Tibial artery (tissue), 4 donors: ENCODE measurements at regions not wholly inside any gene's neighbourhood (a gene's known extent, or its start where the extent isn't known, plus 50 kb on each side); places are given as distances from the start of the nearest gene placed in this dataset.

Experiments
- DNase-seq, 2 donors: peaks; one replicate each; pipeline ENCODE4 v3.0.0-alpha.2; 2019
- H3K27ac ChIP-seq, 2 donors: fragments of 200-600 bp; sonication (generic) in 1 of 2; 1 replicate in 1 of 2; 2 replicates in 1 of 2; pipeline ENCODE4 v1.5.1; 2018 to 2019; ENCODE audit warnings: mild to moderate bottlenecking in 1 of 2
- H3K27me3 ChIP-seq, 2 donors: fragments of 200-600 bp; sonication (generic) in 1 of 2; one replicate each; pipeline versions ENCODE4 v1.5.1 to v1.6.0; 2016 to 2019
- H3K36me3 ChIP-seq, 3 donors: fragments of 200-600 bp; sonication (generic) in 2 of 3; one replicate each; pipeline ENCODE4 v1.5.1; 2016 to 2019; ENCODE audit warnings: mild to moderate bottlenecking in 2 of 3
- H3K4me1 ChIP-seq, 4 donors: fragments of 200-600 bp; sonication (generic) in 2 of 4; 1 replicate in 3 of 4; 2 replicates in 1 of 4; pipeline ENCODE4 v1.5.1; 2016 to 2019
- H3K4me3 ChIP-seq, 2 donors: fragments of 200-600 bp; sonication (generic) in 1 of 2; 1 replicate in 1 of 2; 2 replicates in 1 of 2; pipeline ENCODE4 v1.5.1; 2018 to 2019; ENCODE audit warnings: mild to moderate bottlenecking in 2 of 2
- H3K9me3 ChIP-seq, 3 donors: fragments of 200-600 bp; sonication (generic) in 1 of 3; one replicate each; pipeline ENCODE4 v1.5.1; 2016 to 2019
- intact Hi-C: fragments of 100-400 bp; cut with DNase I; formaldehyde crosslinking; loops from one replicate; pipeline ENCODE4 v1.15.0; 2023; ENCODE audit warnings: low total_unique reads
- TF ChIP-seq, protein P1 (sequence below), 2 experiments: fragments of 200-600 bp in 1 of 2; fragments of 450-650 bp in 1 of 2; IDR thresholded peaks; one replicate each; pipeline ENCODE4 v1.5.1; 2017 to 2019; ENCODE audit warnings: antibody characterized with exemption in 2 of 2, mild to moderate bottlenecking in 1 of 2, moderate library complexity in 1 of 2

DNA sequence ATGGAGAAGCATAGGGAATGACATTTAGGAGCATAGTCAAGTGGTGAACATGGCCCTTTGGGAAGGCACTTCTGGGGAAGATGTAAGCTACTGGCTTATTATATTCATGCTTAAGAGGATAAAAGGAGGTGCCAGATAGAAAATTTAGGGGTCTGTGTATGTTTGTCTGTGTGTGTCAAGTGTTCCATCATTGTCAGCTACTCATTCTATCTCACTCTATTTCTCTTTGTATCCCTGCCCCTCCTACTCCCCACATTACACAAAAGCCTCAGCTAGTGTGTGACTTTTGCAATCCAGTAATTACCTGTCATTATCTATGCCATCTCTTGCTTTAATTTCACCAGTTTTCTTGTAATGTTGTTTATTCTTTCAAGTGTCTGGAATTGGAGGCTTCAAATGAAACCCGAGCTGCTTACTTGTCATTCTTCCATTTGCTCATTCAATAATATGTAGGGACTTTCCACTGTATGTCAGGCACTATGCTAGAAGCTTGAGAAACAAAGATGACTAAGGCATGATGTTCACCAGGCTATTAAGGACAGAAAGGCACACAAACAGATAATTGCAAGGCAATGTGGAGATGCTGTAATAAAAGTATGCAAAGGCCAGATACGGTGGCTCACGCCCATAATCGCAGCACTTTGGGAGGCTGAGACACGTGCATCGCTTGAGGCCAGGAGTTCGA lies 229.8 kb upstream of the TEX13C start:
- Histone ChIP-seq H3K4me1 (no peaks in the 10 kb centered on the region), H3K36me3 (no peaks in the 10 kb centered on the region), H3K9me3 (no peaks in the 10 kb centered on the region), H3K4me3 (no peak overlapping the region), H3K27ac (no peak overlapping the region), H3K27me3 (no peaks in the 10 kb centered on the region)
- intact Hi-C loops = no loop called here
- DNase-seq = no peak
- TF ChIP-seq, protein P1, sequence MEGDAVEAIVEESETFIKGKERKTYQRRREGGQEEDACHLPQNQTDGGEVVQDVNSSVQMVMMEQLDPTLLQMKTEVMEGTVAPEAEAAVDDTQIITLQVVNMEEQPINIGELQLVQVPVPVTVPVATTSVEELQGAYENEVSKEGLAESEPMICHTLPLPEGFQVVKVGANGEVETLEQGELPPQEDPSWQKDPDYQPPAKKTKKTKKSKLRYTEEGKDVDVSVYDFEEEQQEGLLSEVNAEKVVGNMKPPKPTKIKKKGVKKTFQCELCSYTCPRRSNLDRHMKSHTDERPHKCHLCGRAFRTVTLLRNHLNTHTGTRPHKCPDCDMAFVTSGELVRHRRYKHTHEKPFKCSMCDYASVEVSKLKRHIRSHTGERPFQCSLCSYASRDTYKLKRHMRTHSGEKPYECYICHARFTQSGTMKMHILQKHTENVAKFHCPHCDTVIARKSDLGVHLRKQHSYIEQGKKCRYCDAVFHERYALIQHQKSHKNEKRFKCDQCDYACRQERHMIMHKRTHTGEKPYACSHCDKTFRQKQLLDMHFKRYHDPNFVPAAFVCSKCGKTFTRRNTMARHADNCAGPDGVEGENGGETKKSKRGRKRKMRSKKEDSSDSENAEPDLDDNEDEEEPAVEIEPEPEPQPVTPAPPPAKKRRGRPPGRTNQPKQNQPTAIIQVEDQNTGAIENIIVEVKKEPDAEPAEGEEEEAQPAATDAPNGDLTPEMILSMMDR (IDR thresholded peaks at IDR 0.05) = no peak

DNA sequence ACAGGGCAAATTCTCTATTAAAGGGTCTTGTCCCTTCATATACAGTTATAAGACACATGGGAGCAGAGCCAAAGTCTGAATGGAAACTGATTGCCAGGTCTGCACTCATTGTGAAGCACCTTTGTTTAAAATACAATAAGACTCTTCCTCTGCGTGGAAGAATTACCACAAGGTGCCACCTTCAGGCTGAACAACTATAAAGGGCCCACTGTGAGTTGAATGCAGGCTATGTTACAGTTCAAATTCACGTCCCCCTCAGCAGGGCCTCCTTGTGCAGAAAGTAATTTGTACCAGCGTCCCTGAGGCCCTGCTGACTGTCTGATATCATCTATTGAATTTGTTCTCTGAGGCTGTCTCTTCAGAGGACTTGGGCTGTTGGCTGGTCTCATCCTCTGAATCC lies 225.8 kb upstream of the TEX13C start:
- H3K27ac ChIP-seq = no peak overlapping the region
- intact Hi-C loops = no loop called here
- DNase-seq = no peak

DNA sequence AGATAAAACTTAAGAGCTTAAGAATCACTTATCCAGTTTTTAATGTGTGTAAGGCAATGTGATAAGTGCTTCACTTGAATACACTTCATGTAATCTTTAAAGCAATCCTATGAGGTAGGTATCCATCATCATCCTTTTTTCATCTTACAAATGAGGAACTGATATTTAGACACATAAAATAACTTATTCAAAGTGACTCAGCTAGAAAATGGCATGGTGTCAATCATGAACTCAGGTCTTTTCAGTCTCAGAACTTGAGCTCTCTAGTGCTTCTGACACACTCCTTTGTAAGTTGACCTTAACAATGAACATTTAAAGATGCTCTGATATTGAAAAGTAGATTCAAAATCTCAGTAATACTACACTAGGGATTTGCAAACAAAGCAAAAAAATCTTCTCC lies 224.8 kb upstream of the TEX13C start:
- no peak for DNase-seq
- no peak overlapping the region for H3K27ac ChIP-seq
- H3K36me3 ChIP-seq = no peaks in the 10 kb centered on the region
- no peaks in the 10 kb centered on the region for H3K4me1 ChIP-seq
- H3K27me3 ChIP-seq = no peaks in the 10 kb centered on the region
- no peak overlapping the region for H3K4me3 ChIP-seq
- H3K9me3 ChIP-seq = no peaks in the 10 kb centered on the region
- intact Hi-C loops = no loop called here
- TF ChIP-seq, protein P1 (IDR thresholded peaks at IDR 0.05) = no peak

More for the DNA sequence above, 225.8 kb upstream of the TEX13C start:
- Histone ChIP-seq H3K4me1 (no peaks in the 10 kb centered on the region), H3K4me3 (no peak overlapping the region), H3K9me3 (no peaks in the 10 kb centered on the region), H3K36me3 (no peaks in the 10 kb centered on the region), H3K27me3 (no peaks in the 10 kb centered on the region)
- TF ChIP-seq, protein P1 (IDR thresholded peaks at IDR 0.05) = no peak

DNA sequence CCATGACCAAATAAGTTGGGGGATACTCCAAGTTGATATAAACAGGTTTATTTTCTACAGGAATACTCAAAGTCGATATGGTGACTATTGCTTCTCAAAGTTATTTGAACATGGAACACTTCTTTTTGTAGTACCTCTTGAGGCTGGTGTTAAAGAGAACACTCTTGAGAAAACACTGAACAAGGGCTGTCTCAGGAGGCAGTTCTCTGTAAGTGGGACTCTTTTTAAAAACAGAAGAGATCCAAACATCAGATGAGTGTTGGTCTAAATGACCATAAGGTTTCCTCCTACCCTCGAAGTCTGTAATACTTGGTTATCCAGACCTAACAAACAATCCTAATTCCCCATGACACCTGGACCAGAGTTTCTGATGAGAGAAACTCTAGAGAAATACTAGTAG lies 223.2 kb upstream of the TEX13C start:
- H3K4me1 ChIP-seq = no peaks in the 10 kb centered on the region
- TF ChIP-seq, protein P1 (IDR thresholded peaks at IDR 0.05) = no peak
- DNase-seq = no peak
- H3K9me3 ChIP-seq = no peaks in the 10 kb centered on the region
- intact Hi-C loops = no loop called here
- no peaks in the 10 kb centered on the region for H3K36me3 ChIP-seq
- H3K4me3 ChIP-seq = no peak overlapping the region
- H3K27ac ChIP-seq = no peak overlapping the region
- H3K27me3 ChIP-seq = no peaks in the 10 kb centered on the region

DNA sequence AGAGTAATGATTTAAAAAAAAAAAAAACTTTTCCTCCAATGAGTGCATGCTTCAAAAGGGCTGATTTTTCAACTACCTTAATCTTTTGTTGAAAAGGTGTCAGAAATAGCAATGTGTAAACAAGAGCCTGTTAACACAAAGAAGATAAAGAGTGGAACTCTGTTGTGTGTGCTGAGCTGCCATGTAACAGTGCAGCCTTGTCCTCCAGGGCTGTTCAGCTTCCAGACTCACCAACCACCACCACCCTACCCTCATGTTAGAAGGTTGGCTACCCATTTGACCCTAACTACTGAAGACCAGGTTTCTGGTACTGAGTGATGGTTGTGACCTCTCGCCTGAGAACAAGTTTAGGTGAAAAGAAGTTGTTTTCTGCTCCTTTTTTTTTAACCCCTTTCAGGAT lies 222.8 kb upstream of the TEX13C start:
- H3K4me1 ChIP-seq = no peaks in the 10 kb centered on the region
- H3K27me3 ChIP-seq = no peaks in the 10 kb centered on the region
- no peak overlapping the region for H3K27ac ChIP-seq
- no peaks in the 10 kb centered on the region for H3K36me3 ChIP-seq
- H3K4me3 ChIP-seq = no peak overlapping the region
- no peak for DNase-seq
- intact Hi-C loops = no loop called here
- H3K9me3 ChIP-seq = no peaks in the 10 kb centered on the region
- TF ChIP-seq, protein P1 (IDR thresholded peaks at IDR 0.05) = no peak
